T-helper 17 cell (primary cell): ENCODE measurements at regions not wholly inside any gene's neighbourhood (a gene's known extent, or its start where the extent isn't known, plus 50 kb on each side); places are given as distances from the start of the nearest gene placed in this dataset.
"Not testable (repeated sequence)": the region's sequence is repeated elsewhere in the genome, so short reads cannot be mapped to it uniquely, and the experiment has no call there.

Experiments used
- ATAC-seq: fragments of 150-1000 bp; cut with Tn5 transposase; 2 replicates; pipeline ENCODE4 v1.10.0; 2021; ENCODE audit warnings: mild to moderate bottlenecking, moderate library complexity
- DNase-seq, 3 donors: peaks; one replicate each; pipeline versions ENCODE4 v3.0.0 to v3.0.0-alpha.2; 2020 to 2021
- H3K9me3 ChIP-seq: one replicate; pipeline ENCODE4 v1.7.0; 2013; ENCODE audit warnings: low read length, mild to moderate bottlenecking; ENCODE audit not compliant: control insufficient read depth, poor library complexity, severe bottlenecking
- H3K27ac Mint-ChIP-seq: one replicate; pipeline ENCODE4 v1.8.0; 2022; ENCODE audit warnings: mild to moderate bottlenecking, moderate library complexity, mixed read lengths
- H3K27me3 Mint-ChIP-seq: one replicate; pipeline ENCODE4 v1.8.0; 2022; ENCODE audit warnings: mixed read lengths
- H3K36me3 Mint-ChIP-seq: one replicate; pipeline ENCODE4 v1.8.0; 2022; ENCODE audit warnings: low read depth, mixed read lengths
- H3K4me1 Mint-ChIP-seq: one replicate; pipeline ENCODE4 v1.8.0; 2022; ENCODE audit warnings: mild to moderate bottlenecking, mixed read lengths
- H3K4me3 Mint-ChIP-seq: one replicate; pipeline ENCODE4 v1.8.0; 2022; ENCODE audit warnings: mild to moderate bottlenecking, moderate library complexity, mixed read lengths

DNA sequence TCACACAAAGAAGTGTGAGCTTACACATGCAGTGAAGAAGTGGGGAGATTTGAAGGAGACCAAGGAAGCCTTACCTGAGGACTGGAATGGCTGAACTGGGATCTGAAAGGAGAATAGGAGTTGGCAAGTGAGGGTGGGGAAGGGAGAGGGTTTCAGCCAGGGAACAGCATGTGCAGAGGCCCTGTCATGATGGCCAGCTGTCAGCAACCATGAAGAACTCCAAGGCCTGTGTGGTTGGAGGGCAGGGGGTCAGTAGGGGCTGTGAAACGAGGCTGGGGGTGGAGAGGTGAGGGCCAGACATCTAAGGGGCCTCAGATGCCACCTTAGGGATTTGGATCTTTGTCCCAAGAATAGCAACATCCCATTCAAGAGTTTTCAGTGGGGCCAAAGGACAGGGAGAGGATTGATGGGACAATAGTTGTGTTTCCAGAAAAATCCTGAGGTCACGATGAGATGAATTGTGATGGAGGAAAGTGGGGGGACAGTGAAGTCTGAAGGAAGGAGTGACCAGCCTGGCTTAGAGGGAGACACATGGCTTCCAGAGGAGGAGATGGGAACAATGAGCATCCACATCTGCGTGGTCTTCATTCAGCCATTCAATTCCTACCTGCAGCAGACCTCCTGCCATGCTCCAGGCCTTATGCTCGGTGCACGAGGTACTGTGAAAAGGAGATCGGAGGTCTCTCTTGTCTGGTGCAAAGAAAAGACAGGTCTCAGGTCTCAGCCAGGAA is 187.6 kb downstream of the MATN1 start:
- Mint-ChIP-seq H3K27ac (no peak overlapping the region), H3K36me3 (peaks cover 2% of the 10 kb centered on the region), H3K27me3 (peaks cover 29% of the 10 kb centered on the region), H3K4me3 (no peak overlapping the region), H3K4me1 (peaks cover 2% of the 10 kb centered on the region)
- ATAC-seq (no peak), DNase-seq (no peak)
- no peaks in the 10 kb centered on the region for H3K9me3 ChIP-seq

- peaks cover 2% of the 10 kb centered on the region for H3K4me1 Mint-ChIP-seq
- H3K36me3 Mint-ChIP-seq: no peaks in the 10 kb centered on the region
- peaks cover 22% of the 10 kb centered on the region for H3K27me3 Mint-ChIP-seq
- no peak overlapping the region for H3K4me3 Mint-ChIP-seq
- H3K27ac Mint-ChIP-seq: no peak overlapping the region
- ATAC-seq (no peak), DNase-seq (no peak)
- H3K9me3 ChIP-seq: no peaks in the 10 kb centered on the region
These were observed 188.8 kb downstream of the MATN1 start for GRCh38 chr1:30534551-30534940.

DNA sequence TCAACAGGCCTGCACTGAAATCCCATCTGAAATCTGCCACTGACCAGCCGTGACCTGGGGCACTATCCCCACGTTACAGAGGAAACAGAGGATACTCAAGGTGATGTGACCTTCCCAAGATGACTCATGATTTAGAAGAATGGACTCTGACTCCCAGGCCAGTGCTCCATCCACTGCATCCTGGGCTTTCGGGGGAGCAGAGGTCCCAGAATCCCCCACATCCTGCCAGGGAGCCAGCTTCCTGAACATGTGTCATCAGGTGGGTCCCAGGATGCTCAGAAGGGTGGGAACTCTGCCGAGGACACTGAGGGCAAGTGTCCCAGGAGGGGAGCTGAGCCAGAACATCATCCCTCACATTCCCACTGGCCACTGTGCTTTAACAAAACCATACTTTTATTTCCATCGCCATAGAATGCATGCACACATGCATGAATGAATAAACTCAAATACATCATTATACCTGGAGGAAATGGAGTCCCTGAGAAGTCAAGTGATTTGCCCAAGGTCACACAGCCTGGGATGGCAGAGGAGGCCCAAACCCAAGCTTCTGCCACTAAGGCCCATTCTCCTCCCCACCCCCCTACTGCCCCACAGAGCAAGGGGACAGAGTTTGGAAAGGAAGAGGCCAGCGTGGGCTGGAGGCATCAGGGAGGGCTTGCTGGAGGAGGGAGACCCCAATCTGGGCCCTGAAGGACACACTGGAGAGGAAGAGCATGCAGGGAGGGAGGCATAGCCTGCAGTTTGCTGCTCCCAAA is 189.4 kb downstream of the MATN1 start:
- no peak overlapping the region for H3K4me3 Mint-ChIP-seq
- no peaks in the 10 kb centered on the region for H3K36me3 Mint-ChIP-seq
- peaks cover 2% of the 10 kb centered on the region for H3K4me1 Mint-ChIP-seq
- no peak overlapping the region for H3K27ac Mint-ChIP-seq
- H3K9me3 ChIP-seq: no peaks in the 10 kb centered on the region
- H3K27me3 Mint-ChIP-seq: peaks cover 24% of the 10 kb centered on the region
- no peak for ATAC-seq
- no peak for DNase-seq

DNA sequence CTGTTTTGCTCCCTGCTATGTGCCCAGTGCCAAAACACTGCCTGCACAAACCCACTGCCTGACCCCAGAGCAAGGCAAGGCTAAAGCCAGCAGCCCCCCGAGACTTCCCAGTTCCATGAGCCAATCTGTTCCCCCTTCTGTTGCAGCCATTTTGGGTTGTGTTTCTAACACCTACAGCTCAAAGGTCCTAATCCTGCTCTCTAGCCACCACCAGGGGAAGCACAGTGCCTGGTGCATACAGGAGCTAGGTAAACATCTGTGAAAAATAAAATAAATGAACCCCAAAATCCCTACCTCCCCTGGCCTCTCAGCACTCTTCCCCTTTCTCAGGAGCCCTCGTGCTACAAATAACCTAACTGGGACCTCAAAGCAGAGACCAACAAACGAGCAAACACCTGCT is 190.2 kb downstream of the MATN1 start:
- H3K9me3 ChIP-seq: no peaks in the 10 kb centered on the region
- ATAC-seq: no peak
- no peak for DNase-seq
- Mint-ChIP-seq H3K27ac (no peak overlapping the region), H3K36me3 (no peaks in the 10 kb centered on the region), H3K27me3 (peaks cover 29% of the 10 kb centered on the region), H3K4me3 (no peak overlapping the region), H3K4me1 (peaks cover 2% of the 10 kb centered on the region)

- H3K27ac Mint-ChIP-seq: no peak overlapping the region
- no peaks in the 10 kb centered on the region for H3K36me3 Mint-ChIP-seq
- H3K9me3 ChIP-seq: no peaks in the 10 kb centered on the region
- no peak overlapping the region for H3K4me3 Mint-ChIP-seq
- peaks cover 2% of the 10 kb centered on the region for H3K4me1 Mint-ChIP-seq
- peaks cover 34% of the 10 kb centered on the region for H3K27me3 Mint-ChIP-seq
- DNase-seq (no peak), ATAC-seq (no peak)
These were observed 190.8 kb downstream of the MATN1 start for GRCh38 chr1:30532621-30533020.

DNA sequence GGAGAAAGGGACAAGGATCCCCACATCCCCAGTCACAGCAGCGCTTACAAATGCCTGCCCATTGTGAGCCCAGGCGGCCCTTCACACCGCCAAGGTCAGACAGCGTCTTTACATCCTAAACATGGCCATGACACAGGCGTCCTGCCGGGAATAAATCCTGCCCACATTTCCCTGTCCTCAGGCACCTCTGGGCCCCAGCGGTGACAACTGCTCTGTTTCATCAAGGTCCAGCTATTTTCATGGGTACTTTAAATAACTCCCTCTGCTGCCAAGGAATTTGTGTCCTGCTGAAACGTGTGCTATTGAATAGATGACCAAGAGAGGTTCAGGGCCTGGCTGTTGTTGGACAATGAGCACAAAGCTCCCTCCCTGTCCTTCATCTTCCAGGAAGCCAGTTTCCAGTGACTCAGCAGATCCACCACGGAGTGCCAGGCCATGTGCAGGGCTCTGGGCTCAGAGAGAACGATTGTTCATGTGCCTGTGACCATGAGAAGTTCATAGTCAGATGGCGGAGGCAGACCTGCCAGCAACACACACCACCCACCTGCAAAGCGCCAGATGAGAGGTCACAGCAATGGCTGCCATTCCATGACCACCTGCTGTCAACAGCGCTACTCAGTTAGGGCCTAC is 195.8 kb downstream of the MATN1 start:
- ATAC-seq (no peak), DNase-seq (no peak)
- Mint-ChIP-seq H3K36me3 (no peaks in the 10 kb centered on the region), H3K27me3 (peaks cover 56% of the 10 kb centered on the region), H3K4me3 (no peak overlapping the region), H3K27ac (no peak overlapping the region), H3K4me1 (no peaks in the 10 kb centered on the region)
- no peaks in the 10 kb centered on the region for H3K9me3 ChIP-seq

DNA sequence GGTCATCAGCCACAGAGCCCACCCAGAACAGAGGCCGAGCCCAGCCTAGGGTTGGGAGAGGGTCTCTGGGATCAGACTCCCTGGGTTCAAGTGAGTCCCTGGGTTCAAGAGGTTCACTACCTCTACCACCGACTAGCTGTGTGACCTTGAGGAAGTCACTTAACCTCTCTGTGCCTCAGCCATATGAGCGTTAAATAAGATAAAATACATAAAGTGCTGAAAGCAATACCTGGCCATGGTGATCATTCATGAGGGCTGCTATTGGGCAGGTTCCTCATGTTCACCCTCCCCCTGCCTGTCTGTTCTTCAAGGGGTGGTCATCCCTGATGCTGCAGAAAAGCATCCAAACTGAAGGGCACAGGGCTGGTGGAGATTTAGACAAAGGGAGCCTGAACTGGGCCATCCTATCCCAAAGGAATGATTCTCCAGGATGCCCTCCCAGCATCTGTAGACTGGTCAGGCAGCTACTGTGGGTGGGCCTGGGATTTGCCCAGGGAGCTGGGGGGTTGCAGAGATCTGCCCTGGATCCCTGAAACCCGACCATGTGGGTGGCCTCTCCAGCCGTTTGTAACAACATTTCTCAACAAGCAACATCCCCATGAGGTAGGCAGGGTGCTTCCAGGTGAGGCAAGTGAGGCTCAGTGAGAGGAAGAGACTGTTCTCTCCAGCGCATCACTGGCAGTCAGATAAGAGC is 196.6 kb downstream of the MATN1 start:
- Mint-ChIP-seq H3K4me1 (no peaks in the 10 kb centered on the region), H3K4me3 (no peak overlapping the region), H3K36me3 (no peaks in the 10 kb centered on the region), H3K27me3 (peaks cover 61% of the 10 kb centered on the region), H3K27ac (no peak overlapping the region)
- DNase-seq (no peak), ATAC-seq (no peak)
- no peaks in the 10 kb centered on the region for H3K9me3 ChIP-seq

GRCh38 chr1:30525971-30526651 is 197.3 kb downstream of the MATN1 start:
- H3K9me3 ChIP-seq: no peaks in the 10 kb centered on the region

DNA sequence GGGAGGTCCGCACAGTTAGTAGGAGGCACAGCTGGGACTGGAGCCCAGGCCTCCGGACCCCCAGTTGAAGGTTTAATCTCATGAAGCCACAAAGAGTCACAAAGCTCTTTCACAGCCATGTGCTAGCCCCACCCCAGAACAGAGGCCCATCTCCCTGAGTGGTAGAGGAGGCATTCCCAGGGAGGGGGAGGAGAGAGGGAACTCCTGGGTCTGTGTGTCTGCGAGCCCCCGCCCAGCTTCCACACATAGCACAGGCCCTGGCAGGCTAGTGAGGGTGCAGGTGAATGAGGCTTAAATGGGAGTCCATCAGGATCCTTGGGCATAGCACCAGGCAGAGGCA is 197.8 kb downstream of the MATN1 start:
- Mint-ChIP-seq H3K4me1 (no peaks in the 10 kb centered on the region), H3K27me3 (peaks cover 58% of the 10 kb centered on the region), H3K36me3 (no peaks in the 10 kb centered on the region), H3K4me3 (no peak overlapping the region), H3K27ac (no peak overlapping the region)
- DNase-seq (no peak), ATAC-seq (no peak)
- H3K9me3 ChIP-seq: no peaks in the 10 kb centered on the region

More at GRCh38 chr1:30525971-30526651, 197.3 kb downstream of the MATN1 start:
- DNase-seq (no peak), ATAC-seq (no peak)
- Mint-ChIP-seq H3K4me3 (no peak overlapping the region), H3K36me3 (no peaks in the 10 kb centered on the region), H3K4me1 (no peaks in the 10 kb centered on the region), H3K27ac (no peak overlapping the region), H3K27me3 (peaks cover 61% of the 10 kb centered on the region)

DNA sequence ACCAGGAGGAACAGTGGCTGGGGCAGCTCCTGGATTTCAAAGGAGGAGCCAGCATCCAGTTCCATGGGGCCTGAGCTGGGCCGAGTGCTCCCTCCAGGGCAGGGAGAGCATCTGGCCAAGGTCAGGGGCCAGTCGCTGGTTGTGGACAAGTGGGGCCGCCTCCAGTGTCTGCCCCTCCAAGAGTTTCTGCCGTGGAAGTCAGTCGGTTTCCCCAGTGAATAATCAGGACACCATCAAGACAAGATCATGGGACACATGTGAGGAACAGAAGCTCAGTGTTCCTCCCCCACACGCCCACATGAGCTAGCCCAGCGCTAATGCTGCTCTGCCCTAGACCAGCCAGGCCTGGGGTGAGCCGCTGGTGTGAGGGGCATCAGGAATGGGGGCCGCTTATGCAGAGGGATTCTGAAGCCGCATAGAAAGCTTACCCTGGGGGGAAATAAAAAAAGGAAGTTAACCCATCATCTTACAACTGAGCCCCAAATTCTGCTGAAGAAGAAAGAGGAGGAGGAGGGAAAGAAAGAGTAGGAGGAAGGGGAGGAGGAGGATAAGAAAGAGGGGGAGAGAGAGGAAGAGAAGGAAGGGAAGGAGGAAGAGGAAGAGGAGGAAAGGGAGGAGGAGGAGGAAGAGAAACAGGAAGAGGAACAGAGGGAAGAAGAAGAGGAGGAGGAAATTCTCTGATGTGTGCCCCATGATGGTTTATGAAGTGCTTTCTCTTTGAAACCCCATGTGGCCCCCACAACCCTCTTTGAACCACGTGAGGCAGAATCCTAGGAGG is 198.4 kb downstream of the MATN1 start:
- H3K9me3 ChIP-seq: no peaks in the 10 kb centered on the region
- ATAC-seq: no peak
- H3K27me3 Mint-ChIP-seq: peaks cover 54% of the 10 kb centered on the region
- H3K4me3 Mint-ChIP-seq: no peak overlapping the region
- H3K27ac Mint-ChIP-seq: no peak overlapping the region
- H3K36me3 Mint-ChIP-seq: no peaks in the 10 kb centered on the region
- no peaks in the 10 kb centered on the region for H3K4me1 Mint-ChIP-seq
- no peak for DNase-seq

DNA sequence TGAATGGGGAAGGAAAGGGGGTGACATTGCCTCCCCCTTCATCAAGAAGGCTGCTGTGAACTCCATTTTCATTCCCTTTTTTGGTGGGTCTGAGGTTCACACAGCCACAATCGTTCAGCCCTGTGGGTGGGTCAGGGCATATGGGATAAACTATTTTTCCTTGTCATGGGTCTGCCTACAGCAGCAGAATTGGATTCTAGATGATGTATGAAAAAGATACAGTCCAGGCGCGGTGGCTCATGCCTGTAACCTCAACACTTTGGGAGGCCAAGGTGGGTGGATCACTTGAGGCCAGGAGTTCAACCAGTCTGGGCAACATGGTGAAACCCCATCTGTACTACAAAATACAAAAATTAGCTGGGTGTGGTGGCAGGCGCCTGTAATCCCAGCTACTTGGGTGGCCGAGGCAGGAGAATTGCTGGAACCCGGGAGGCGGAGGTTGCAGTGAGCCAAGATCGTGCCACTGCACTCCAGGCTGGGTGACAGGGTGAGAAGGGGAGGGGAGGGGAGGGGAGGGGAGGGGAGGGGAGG is 199.3 kb downstream of the MATN1 start:
- H3K9me3 ChIP-seq, H3K36me3 Mint-ChIP-seq, DNase-seq, H3K4me1 Mint-ChIP-seq, H3K27ac Mint-ChIP-seq, ATAC-seq, H3K4me3 Mint-ChIP-seq: not testable (repeated sequence)
- peaks cover 51% of the 10 kb centered on the region for H3K27me3 Mint-ChIP-seq
